ENCODE measurements at regions not wholly inside any gene's neighbourhood (a gene's known extent, or its start where the extent isn't known, plus 50 kb on each side); places are given as distances from the start of the nearest gene placed in this dataset.

DNA sequence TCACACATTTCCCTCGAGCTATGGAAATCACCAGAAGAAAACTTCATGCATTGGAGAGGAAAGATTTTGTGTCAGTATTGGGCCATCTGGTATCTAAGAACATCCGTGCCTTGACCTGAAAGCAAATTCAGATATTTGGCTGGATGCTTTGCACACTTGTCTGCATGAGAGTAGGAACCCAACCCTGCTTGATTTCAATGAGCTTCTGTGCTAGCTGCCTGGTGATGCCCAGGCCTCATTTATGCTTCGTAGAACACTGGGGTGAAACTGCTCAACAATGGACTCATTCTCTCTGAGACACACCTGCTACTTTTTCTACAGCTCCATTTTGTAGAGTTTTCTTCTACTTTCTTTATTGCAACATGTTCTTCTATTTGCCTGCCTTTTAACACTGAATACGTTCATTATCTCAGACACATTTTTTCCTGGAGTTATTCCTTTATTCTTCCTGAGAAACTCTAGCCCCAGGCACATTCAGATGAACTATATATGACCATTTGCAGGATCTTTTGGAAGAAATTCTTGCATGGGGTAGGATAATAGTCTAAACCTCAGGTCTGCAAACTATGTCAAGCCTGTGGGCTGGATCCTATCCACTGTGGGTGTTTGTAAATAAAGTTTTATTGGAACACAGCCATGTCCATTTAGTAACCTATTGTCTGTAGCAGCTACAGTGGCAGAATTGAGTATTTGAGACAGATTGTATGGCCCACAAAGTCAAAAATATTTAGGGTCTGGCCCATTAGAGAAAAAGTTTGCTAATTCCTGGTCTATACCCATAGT is 83.8 kb upstream of the CLCN4 start:
- ChIA-PET CTCF (interaction anchor here (0.6 to 1.2 kb wide), 2 partner anchors 38 to 179 kb away, joined by 3 read pairs; no protein-coding TSS in a partner anchor), POLR2A (interaction anchor here (0.9 kb wide), 1 partner anchor 10 kb away, joined by 4 read pairs; no protein-coding TSS in a partner anchor)
- H3K27me3 Mint-ChIP-seq (ENCODE audit: low read depth) = no peaks in the 10 kb centered on the region
- DNase-seq = no peak
- no peak overlapping the region for H3K4me3 Mint-ChIP-seq
- peaks cover 13% of the 10 kb centered on the region for H3K4me1 Mint-ChIP-seq (ENCODE audit: low read depth)
- H3K36me3 Mint-ChIP-seq (ENCODE audit: low read depth) = peaks cover 5% of the 10 kb centered on the region
- H3K9me3 Mint-ChIP-seq (ENCODE audit: insufficient read depth) = no peaks in the 10 kb centered on the region
- H3K27ac Mint-ChIP-seq = no peak overlapping the region
- no peak for ATAC-seq

DNA sequence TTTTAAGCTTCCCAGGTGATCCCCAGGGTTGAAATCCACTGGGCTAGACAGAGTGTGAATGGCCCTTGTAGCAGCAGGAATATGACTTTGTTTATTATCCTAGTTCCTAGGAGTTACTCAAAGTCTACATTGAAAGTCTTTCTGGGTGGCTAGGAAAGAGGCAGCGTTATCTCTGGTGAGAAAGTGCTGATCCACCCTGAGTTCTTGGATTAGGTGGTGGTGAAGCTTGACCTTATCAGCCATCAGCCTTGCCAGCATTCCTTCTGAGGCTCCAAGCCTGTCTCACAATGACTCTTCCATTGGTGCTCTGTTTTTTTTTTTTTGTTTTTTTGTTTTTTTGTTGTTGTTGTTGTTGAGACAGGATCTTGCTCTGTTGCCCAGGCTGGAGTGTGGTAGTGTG is 83.1 kb upstream of the CLCN4 start:
- H3K27ac Mint-ChIP-seq = no peak overlapping the region
- peaks cover 13% of the 10 kb centered on the region for H3K4me1 Mint-ChIP-seq (ENCODE audit: low read depth)
- H3K4me3 Mint-ChIP-seq = no peak overlapping the region
- ATAC-seq (no peak), DNase-seq (no peak)
- peaks cover 3% of the 10 kb centered on the region for H3K36me3 Mint-ChIP-seq (ENCODE audit: low read depth)
- ChIA-PET CTCF (interaction anchor here (0.6 kb wide), 1 partner anchor 180 kb away, joined by 3 read pairs; no protein-coding TSS in a partner anchor), POLR2A (interaction anchor here (0.7 kb wide), 1 partner anchor 15 kb away, joined by 5 read pairs; no protein-coding TSS in a partner anchor)
- H3K9me3 Mint-ChIP-seq (ENCODE audit: insufficient read depth) = no peaks in the 10 kb centered on the region
- H3K27me3 Mint-ChIP-seq (ENCODE audit: low read depth) = no peaks in the 10 kb centered on the region

DNA sequence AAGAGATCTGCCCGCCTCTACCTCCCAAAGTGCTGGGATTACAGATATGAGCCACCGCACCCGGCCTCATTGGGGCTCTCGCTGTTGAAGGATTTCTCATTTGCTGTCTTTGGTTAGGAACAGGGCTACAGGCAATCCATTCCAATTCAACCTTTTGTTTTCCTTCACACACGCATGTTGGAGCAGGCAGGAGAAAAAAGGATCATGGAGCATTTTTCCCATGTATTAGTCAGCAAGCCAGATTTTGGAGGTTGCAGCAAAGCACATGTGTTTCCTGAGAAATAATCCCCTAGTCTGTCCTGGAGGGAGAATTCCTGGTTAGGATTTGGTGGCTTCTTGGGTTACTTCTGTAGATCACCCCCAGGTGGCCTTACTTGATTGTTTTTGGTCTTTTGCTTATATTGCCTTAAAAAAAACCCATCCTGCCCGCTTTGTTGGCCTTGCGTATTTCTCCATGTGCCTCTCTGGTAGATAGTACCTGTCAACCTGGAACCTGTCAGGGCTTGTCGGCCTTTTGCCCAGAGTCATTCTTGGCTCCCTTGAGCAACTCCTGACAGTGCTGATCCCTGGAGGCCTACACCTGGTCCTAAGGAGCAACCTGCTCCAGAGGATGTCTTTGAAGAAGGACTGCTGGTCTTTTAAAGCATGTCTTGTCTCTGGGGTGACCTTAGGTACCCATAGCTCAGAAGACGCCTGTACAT is 82.4 kb upstream of the CLCN4 start:
- Mint-ChIP-seq H3K4me3 (no peak overlapping the region), H3K4me1 (ENCODE audit: low read depth) (peaks cover 13% of the 10 kb centered on the region), H3K27me3 (ENCODE audit: low read depth) (no peaks in the 10 kb centered on the region), H3K27ac (no peak overlapping the region), H3K36me3 (ENCODE audit: low read depth) (peaks cover 2% of the 10 kb centered on the region), H3K9me3 (ENCODE audit: insufficient read depth) (no peaks in the 10 kb centered on the region)
- no peak for ATAC-seq
- ChIA-PET CTCF (no interaction called here), POLR2A (interaction anchor here (0.7 kb wide), 1 partner anchor 15 kb away, joined by 5 read pairs; no protein-coding TSS in a partner anchor)
- no peak for DNase-seq

DNA sequence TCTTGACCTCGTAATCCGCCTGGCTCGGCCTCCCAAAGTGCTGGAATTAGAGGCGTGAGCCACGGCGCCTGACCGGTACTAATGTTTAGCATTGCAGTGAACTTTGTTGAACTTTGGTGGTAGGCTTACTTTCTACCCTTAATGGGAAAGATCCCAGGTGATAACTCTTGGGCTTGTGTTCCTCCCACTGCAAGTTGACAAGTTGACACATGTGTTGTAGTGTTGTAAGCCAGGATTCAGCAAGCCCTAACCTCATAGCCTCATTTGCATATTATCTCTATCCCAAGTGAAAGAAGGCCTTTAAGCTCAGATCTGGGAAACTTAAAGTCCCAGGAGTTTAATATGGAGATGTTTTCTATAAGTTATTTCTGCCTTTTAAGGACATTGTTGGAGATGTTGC is 80.0 kb upstream of the CLCN4 start:
- POLR2A ChIA-PET = no interaction called here
- no peak for DNase-seq
- CTCF ChIA-PET = interaction anchor here (0.7 to 2.0 kb wide), 5 partner anchors 8 to 43 kb away, joined by 3 to 7 read pairs (median 5); no protein-coding TSS in a partner anchor
- no peak for ATAC-seq
- H3K4me3 Mint-ChIP-seq = no peak overlapping the region
- peaks cover 7% of the 10 kb centered on the region for H3K36me3 Mint-ChIP-seq (ENCODE audit: low read depth)
- no peaks in the 10 kb centered on the region for H3K27me3 Mint-ChIP-seq (ENCODE audit: low read depth)
- no peak overlapping the region for H3K27ac Mint-ChIP-seq
- no peaks in the 10 kb centered on the region for H3K9me3 Mint-ChIP-seq (ENCODE audit: insufficient read depth)
- no peaks in the 10 kb centered on the region for H3K4me1 Mint-ChIP-seq (ENCODE audit: low read depth)

DNA sequence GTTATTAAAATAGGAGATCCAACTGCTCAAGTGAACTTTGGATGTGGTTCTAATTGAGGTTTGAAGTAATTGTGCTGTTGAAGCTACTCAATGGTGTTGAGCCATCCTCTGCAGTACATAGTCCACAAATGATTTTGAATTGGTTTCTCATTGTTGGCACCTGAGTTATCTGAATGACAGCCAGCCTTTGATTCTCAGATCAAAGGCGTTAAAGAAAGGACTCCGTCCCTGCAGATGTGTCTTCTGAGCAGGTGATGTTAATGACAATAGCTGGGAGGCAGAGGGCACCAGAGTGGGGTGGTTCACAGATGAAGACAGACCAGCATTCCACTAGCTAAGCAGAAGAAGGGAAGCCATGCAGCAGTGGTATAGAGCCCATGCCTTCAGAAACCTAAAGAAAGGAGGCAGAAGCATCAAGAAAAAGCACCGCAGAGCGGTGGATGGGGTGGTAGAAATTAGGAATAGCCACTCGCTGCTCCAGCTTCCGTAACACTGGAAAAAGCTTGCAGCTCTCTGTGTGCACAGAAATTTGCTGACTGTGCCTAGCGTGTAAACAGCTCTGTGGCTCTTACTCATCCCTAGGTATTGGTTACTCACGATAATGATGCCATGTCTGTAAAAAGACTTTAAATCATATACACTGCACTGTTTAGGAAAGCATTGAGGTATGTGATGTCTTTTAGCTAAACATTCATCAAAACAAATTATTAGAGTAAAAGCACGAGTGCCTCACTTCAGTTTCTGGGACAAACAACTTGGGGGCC is 79.2 kb upstream of the CLCN4 start:
- CTCF ChIA-PET = interaction anchor here (0.7 to 2.0 kb wide), 6 partner anchors 9 to 74 kb away, joined by 3 to 7 read pairs (median 4); no protein-coding TSS in a partner anchor
- Mint-ChIP-seq H3K27me3 (ENCODE audit: low read depth) (no peaks in the 10 kb centered on the region), H3K4me1 (ENCODE audit: low read depth) (peaks cover under 1% of the 10 kb centered on the region), H3K27ac (no peak overlapping the region), H3K4me3 (no peak overlapping the region), H3K9me3 (ENCODE audit: insufficient read depth) (no peaks in the 10 kb centered on the region), H3K36me3 (ENCODE audit: low read depth) (peaks cover 11% of the 10 kb centered on the region)
- DNase-seq (no peak), ATAC-seq (no peak)
- POLR2A ChIA-PET = no interaction called here

DNA sequence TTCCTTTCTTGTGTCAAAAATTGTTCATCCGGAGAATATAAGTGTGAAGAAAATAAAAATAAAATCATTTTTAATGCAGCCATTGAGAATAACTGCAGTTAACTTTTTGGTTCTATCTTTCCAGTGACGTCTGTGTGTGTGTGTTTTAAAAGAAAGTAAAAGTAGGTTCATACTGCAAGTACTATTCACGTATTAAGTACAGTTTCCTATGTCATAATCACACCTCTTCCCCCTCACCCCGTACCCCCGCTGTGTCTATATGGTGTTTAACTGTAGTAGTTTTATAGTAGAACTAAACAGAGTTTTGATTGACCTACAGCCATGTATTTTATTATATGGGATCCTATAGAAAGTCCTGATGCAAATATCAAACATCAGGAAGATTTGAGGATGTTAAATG is 78.5 kb upstream of the CLCN4 start:
- CTCF ChIA-PET = interaction anchor here (1.1 to 2.0 kb wide), 3 partner anchors 33 to 75 kb away, joined by 3 to 7 read pairs (median 7); no protein-coding TSS in a partner anchor
- DNase-seq (no peak), ATAC-seq (no peak)
- H3K9me3 Mint-ChIP-seq (ENCODE audit: insufficient read depth) = no peaks in the 10 kb centered on the region
- no peak overlapping the region for H3K4me3 Mint-ChIP-seq
- peaks cover 8% of the 10 kb centered on the region for H3K4me1 Mint-ChIP-seq (ENCODE audit: low read depth)
- no peaks in the 10 kb centered on the region for H3K27me3 Mint-ChIP-seq (ENCODE audit: low read depth)
- POLR2A ChIA-PET = no interaction called here
- no peak overlapping the region for H3K27ac Mint-ChIP-seq
- peaks cover 11% of the 10 kb centered on the region for H3K36me3 Mint-ChIP-seq (ENCODE audit: low read depth)

DNA sequence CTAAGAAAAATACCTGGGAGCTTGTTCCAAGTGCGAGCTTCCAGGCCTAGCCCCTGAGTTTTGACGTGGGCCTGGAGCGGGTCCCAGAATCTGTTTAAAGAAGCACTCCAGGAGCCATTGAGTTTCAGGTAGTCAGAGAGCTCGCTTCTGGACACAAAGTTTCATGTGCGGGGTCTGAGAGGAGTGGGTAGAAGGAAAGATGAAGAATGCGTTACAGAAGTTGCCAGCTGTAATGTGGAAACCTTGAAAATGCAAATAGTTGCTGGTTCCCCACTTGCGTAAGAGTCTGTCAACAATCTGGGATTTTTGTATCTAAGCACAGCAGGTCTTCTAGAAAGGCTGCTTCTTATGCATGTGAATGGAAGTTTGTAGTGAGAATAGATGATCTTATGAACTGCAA is 77.5 kb upstream of the CLCN4 start:
- Mint-ChIP-seq H3K27me3 (ENCODE audit: low read depth) (no peaks in the 10 kb centered on the region), H3K4me1 (ENCODE audit: low read depth) (peaks cover 17% of the 10 kb centered on the region), H3K9me3 (ENCODE audit: insufficient read depth) (no peaks in the 10 kb centered on the region), H3K4me3 (no peak overlapping the region), H3K36me3 (ENCODE audit: low read depth) (peaks cover 14% of the 10 kb centered on the region), H3K27ac (no peak overlapping the region)
- DNase-seq = no peak
- ChIA-PET POLR2A (no interaction called here), CTCF (interaction anchor here (0.8 kb wide), 1 partner anchor 41 kb away, joined by 4 read pairs; no protein-coding TSS in a partner anchor)
- ATAC-seq = no peak

DNA sequence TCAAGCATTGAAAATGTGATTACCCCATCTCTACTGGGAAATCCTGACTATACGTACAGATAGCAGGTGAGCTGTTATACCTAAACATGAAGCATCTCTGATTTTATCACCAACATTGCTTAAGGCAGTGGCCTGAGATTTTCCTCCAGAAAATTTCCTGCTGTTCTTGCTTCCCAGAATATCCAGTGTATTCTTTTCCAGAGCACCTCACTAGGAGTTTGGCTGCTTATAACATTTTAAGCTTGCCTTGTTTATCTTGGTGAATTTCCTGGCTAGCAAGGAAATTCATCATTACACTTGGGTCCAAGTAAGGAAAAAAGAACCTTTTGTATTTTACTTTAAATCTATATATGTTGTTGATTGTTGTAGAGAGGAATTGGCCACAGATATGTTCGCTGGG is 73.0 kb upstream of the CLCN4 start:
- no peaks in the 10 kb centered on the region for H3K9me3 Mint-ChIP-seq (ENCODE audit: insufficient read depth)
- ChIA-PET CTCF (interaction anchor here (0.7 to 2.9 kb wide), 7 partner anchors 9 to 87 kb away, joined by 3 to 15 read pairs (median 5); no protein-coding TSS in a partner anchor), POLR2A (interaction anchor here (1.0 to 4.1 kb wide), 2 partner anchors 12 to 28 kb away, joined by 3 to 22 read pairs; no protein-coding TSS in a partner anchor)
- H3K27me3 Mint-ChIP-seq (ENCODE audit: low read depth) = no peaks in the 10 kb centered on the region
- H3K4me3 Mint-ChIP-seq = no peak overlapping the region
- DNase-seq = no peak
- peak overlapping the region; percentile 46 for H3K27ac Mint-ChIP-seq
- H3K4me1 Mint-ChIP-seq (ENCODE audit: low read depth) = peaks cover 41% of the 10 kb centered on the region
- peaks cover 22% of the 10 kb centered on the region for H3K36me3 Mint-ChIP-seq (ENCODE audit: low read depth)
- ATAC-seq = no peak

DNA sequence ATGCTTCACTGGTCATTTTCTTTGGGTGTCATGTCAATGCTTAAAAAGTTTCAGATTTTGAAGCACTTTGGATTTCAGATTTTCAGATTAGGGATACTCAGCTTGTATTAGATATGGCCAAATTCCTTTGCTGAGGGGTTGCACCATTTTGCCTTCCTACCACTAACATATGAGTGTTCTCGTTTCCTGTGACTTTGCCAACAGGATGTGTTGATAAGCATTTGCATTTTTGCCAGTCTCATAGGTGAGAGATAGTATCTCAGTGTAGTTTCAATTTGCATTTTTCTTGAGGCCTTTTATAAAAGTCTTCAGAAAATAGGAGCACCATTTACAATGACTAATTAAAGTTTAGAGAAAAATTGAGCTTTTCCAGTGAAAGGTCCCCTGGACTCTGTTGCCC is 71.6 kb upstream of the CLCN4 start:
- Mint-ChIP-seq H3K9me3 (ENCODE audit: insufficient read depth) (no peaks in the 10 kb centered on the region), H3K4me1 (ENCODE audit: low read depth) (peaks cover 48% of the 10 kb centered on the region), H3K4me3 (peak overlapping the region; percentile 12), H3K27me3 (ENCODE audit: low read depth) (no peaks in the 10 kb centered on the region), H3K27ac (peak overlapping the region; percentile 69), H3K36me3 (ENCODE audit: low read depth) (peaks cover 17% of the 10 kb centered on the region)
- ChIA-PET POLR2A (interaction anchor here (4.1 kb wide), 1 partner anchor 26 kb away, joined by 22 read pairs; no protein-coding TSS in a partner anchor), CTCF (interaction anchor here (0.7 to 2.9 kb wide), 5 partner anchors 26 to 88 kb away, joined by 3 to 15 read pairs (median 4); no protein-coding TSS in a partner anchor)
- DNase-seq = peak; percentile 37
- peak; percentile 70 for ATAC-seq

DNA sequence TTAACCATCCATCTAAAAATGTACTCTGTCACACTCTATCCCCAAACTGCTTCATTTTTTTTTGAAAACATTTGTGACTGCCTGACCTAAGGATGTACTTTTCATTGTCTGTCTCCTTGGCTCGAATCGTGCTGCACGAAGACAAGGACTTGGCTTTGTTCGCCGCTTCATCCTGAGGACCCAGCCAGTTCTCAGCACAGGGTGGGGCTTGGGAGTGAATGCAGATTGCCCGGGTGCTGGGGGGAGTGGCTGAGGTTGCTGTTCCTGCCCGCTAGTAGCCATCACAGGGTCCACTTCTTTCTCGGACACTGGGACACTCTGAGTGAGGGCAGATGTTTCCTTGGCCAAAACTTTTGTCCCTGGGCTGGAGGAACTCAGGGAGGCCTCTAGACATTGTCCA is 70.1 kb upstream of the CLCN4 start:
- DNase-seq (no peak), ATAC-seq (no peak)
- ChIA-PET POLR2A (no interaction called here), CTCF (interaction anchor here (1.4 to 1.8 kb wide), 2 partner anchors 10 to 32 kb away, joined by 3 to 7 read pairs; no protein-coding TSS in a partner anchor)
- H3K4me3 Mint-ChIP-seq = no peak overlapping the region
- H3K4me1 Mint-ChIP-seq (ENCODE audit: low read depth) = peaks cover 48% of the 10 kb centered on the region
- H3K27me3 Mint-ChIP-seq (ENCODE audit: low read depth) = no peaks in the 10 kb centered on the region
- no peaks in the 10 kb centered on the region for H3K9me3 Mint-ChIP-seq (ENCODE audit: insufficient read depth)
- peak overlapping the region; percentile 70 for H3K27ac Mint-ChIP-seq
- peaks cover 21% of the 10 kb centered on the region for H3K36me3 Mint-ChIP-seq (ENCODE audit: low read depth)

DNA sequence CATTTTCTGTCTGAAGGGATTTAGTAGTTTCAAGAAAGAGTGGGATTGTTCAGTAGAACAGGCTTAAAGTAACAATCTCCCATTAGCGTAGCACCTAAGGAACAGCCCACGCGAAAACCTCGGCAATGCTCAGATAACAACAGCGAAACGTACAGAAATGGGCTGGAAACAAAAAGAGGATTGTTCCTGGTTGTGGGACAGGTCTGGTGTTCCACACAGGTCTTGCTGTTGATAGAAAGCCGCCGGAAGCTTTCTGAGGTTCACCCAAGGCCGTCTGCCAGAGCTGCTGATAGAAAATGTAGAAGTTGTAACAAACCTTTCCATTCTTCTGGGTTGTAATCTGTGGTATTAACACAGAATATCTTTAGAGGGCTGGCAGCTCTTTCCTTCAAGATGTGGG is 69.4 kb upstream of the CLCN4 start:
- CTCF ChIA-PET = no interaction called here
- Mint-ChIP-seq H3K27ac (peak overlapping the region; percentile 43), H3K27me3 (ENCODE audit: low read depth) (no peaks in the 10 kb centered on the region), H3K4me1 (ENCODE audit: low read depth) (peaks cover 48% of the 10 kb centered on the region), H3K4me3 (no peak overlapping the region), H3K36me3 (ENCODE audit: low read depth) (peaks cover 22% of the 10 kb centered on the region), H3K9me3 (ENCODE audit: insufficient read depth) (no peaks in the 10 kb centered on the region)
- ATAC-seq (no peak), DNase-seq (no peak)
- POLR2A ChIA-PET = interaction anchor here (0.9 kb wide), 1 partner anchor 32 kb away, joined by 3 read pairs; no protein-coding TSS in a partner anchor
